SU-DHL-6 (cell line): ENCODE measurements at regions not wholly inside any gene's neighbourhood (a gene's known extent, or its start where the extent isn't known, plus 50 kb on each side); places are given as distances from the start of the nearest gene placed in this dataset.

Experiments
- CTCF ChIP-seq: fragments of 200-600 bp; sonication (generic); IDR thresholded peaks from one replicate; pipeline ENCODE4 v1.5.1; 2017; ENCODE audit warnings: antibody characterized with exemption, mild to moderate bottlenecking, low read length, moderate library complexity; ENCODE audit not compliant: insufficient read depth, poor library complexity, severe bottlenecking
- EZH2phosphoT487 ChIP-seq: fragments of 200-600 bp; sonication (generic), shearing (Covaris generic); conservative IDR thresholded peaks from 2 replicates; pipeline ENCODE4 v1.6.1; 2018; ENCODE audit warnings: mild to moderate bottlenecking, antibody characterized with exemption, low read length, moderate library complexity, mixed read lengths

GRCh38 chr20:55668631-55669030 lies 336.7 kb downstream of the CBLN4 start:
- TF ChIP-seq CTCF (no peak), EZH2phosphoT487 (no peak)
